ENCODE measurements at regions not wholly inside any gene's neighbourhood (a gene's known extent, or its start where the extent isn't known, plus 50 kb on each side); places are given as distances from the start of the nearest gene placed in this dataset.

- no peak overlapping the region for H3K4me3 ChIP-seq (ENCODE audit: low read length)
- ATAC-seq (no peak), DNase-seq (no peak)
- H3K4me3 Mint-ChIP-seq, result no peak overlapping the region
- peaks cover 4 to 19% of the 10 kb centered on the region in 2 donors for H3K9me3 Mint-ChIP-seq
- H3K4me1 Mint-ChIP-seq, result no peaks in the 10 kb centered on the region
- H3K27me3 Mint-ChIP-seq (ENCODE audit: low read depth in 2 of 2), result no peaks in the 10 kb centered on the region
- H3K4me1 ChIP-seq (ENCODE audit: control insufficient read depth, insufficient read depth, low read length), result no peaks in the 10 kb centered on the region
- no peak for TF ChIP-seq CTCF (IDR thresholded peaks at IDR 0.05)
- H3K27ac ChIP-seq (ENCODE audit: low read length), result no peak overlapping the region
- no peaks in the 10 kb centered on the region for H3K36me3 ChIP-seq (ENCODE audit: control insufficient read depth, insufficient read depth, low read length)
- H3K27ac Mint-ChIP-seq, result no peak overlapping the region
- 86% methylated on average over 2 of the region's 4 CpGs for WGBS (ENCODE audit: insufficient coverage)
- no peaks in the 10 kb centered on the region for H3K27me3 ChIP-seq (ENCODE audit: control insufficient read depth, insufficient read depth, low read length)
- H3K36me3 Mint-ChIP-seq, result peaks cover 8% of the 10 kb centered on the region
- intact Hi-C loops (cut with micrococcal nuclease), result no loop called here
- no peaks in the 10 kb centered on the region for H3K9me3 ChIP-seq (ENCODE audit: control insufficient read depth, insufficient read depth, low read length)
Measured at GRCh38 chr5:84816746-84817547, 432.3 kb upstream of the EDIL3 start.

GRCh38 chr5:84816160-84816559 is 431.5 kb upstream of the EDIL3 start:
- 80% methylated on average over 1 of the region's 1 CpG for WGBS (ENCODE audit: insufficient coverage)

GRCh38 chr5:84805473-84805872 is 420.8 kb upstream of the EDIL3 start:
- no peaks in the 10 kb centered on the region for H3K4me1 ChIP-seq (ENCODE audit: control insufficient read depth, insufficient read depth, low read length)
- H3K36me3 Mint-ChIP-seq, result peaks cover 7% of the 10 kb centered on the region

More at GRCh38 chr5:84816160-84816559, 431.5 kb upstream of the EDIL3 start:
- Mint-ChIP-seq H3K9me3 (peaks cover 7 to 22% of the 10 kb centered on the region in 2 donors), H3K27me3 (ENCODE audit: low read depth in 2 of 2) (no peaks in the 10 kb centered on the region), H3K4me1 (no peaks in the 10 kb centered on the region), H3K36me3 (peaks cover 8% of the 10 kb centered on the region), H3K4me3 (no peak overlapping the region), H3K27ac (no peak overlapping the region)
- TF ChIP-seq CTCF (IDR thresholded peaks at IDR 0.05), result no peak
- ATAC-seq, result no peak
- no peak overlapping the region for H3K27ac ChIP-seq (ENCODE audit: low read length)
- H3K4me3 ChIP-seq (ENCODE audit: low read length), result no peak overlapping the region
- H3K36me3 ChIP-seq (ENCODE audit: control insufficient read depth, insufficient read depth, low read length), result no peaks in the 10 kb centered on the region
- no peaks in the 10 kb centered on the region for H3K27me3 ChIP-seq (ENCODE audit: control insufficient read depth, insufficient read depth, low read length)
- H3K9me3 ChIP-seq (ENCODE audit: control insufficient read depth, insufficient read depth, low read length), result no peaks in the 10 kb centered on the region
- no peak for DNase-seq
- intact Hi-C loops (cut with micrococcal nuclease), result no loop called here
- no peaks in the 10 kb centered on the region for H3K4me1 ChIP-seq (ENCODE audit: control insufficient read depth, insufficient read depth, low read length)

More at GRCh38 chr5:84805473-84805872, 420.8 kb upstream of the EDIL3 start:
- no peak for TF ChIP-seq CTCF (IDR thresholded peaks at IDR 0.05)
- Histone ChIP-seq H3K27ac (ENCODE audit: low read length) (no peak overlapping the region), H3K36me3 (ENCODE audit: control insufficient read depth, insufficient read depth, low read length) (no peaks in the 10 kb centered on the region), H3K9me3 (ENCODE audit: control insufficient read depth, insufficient read depth, low read length) (no peaks in the 10 kb centered on the region), H3K4me3 (ENCODE audit: low read length) (no peak overlapping the region), H3K27me3 (ENCODE audit: control insufficient read depth, insufficient read depth, low read length) (no peaks in the 10 kb centered on the region)
- no peak for DNase-seq
- Mint-ChIP-seq H3K27me3 (ENCODE audit: low read depth in 2 of 2) (no peaks in the 10 kb centered on the region), H3K4me3 (no peak overlapping the region), H3K9me3 (peaks cover 14 to 15% of the 10 kb centered on the region in 2 donors), H3K4me1 (no peaks in the 10 kb centered on the region), H3K27ac (no peak overlapping the region)
- intact Hi-C loops (cut with micrococcal nuclease), result no loop called here
- ATAC-seq, result no peak
